IMR-90 (cell line): ENCODE measurements at regions not wholly inside any gene's neighbourhood (a gene's known extent, or its start where the extent isn't known, plus 50 kb on each side); places are given as distances from the start of the nearest gene placed in this dataset.

ENCODE experiments used
- ATAC-seq: fragments of 200-7000 bp; cut with Tn5 transposase; 2 replicates; pipeline ENCODE4 v1.9.1; 2020; ENCODE audit warnings: low read depth, mild to moderate bottlenecking, moderate library complexity
- BruUV-seq: library from RNA; stranded (reverse); fragments of 400-500 nt; replicated peaks from 2 replicates; lab custom pipeline; 2021; lab: Mats Ljungman, UMichigan
- CTCF ChIA-PET: fragments of 300-600 bp; formaldehyde crosslinking; extraction: SDS; loops from one replicate; lab custom pipeline; 2021; ENCODE audit warnings: antibody characterized with exemption; lab: Yijun Ruan, JAX
- POLR2A ChIA-PET: fragments of 300-600 bp; sonication (Branson Sonifier 250); formaldehyde crosslinking; loops from one replicate; lab custom pipeline; 2022; ENCODE audit warnings: antibody characterized with exemption; ENCODE audit not compliant: unreplicated experiment; lab: Charles Lee
- DNase-seq: peaks from one replicate; pipeline ENCODE4 v3.0.0; 2013
- H2AFZ ChIP-seq: replicated peaks from 2 replicates; pipeline ENCODE3; 2013; ENCODE audit warnings: low read length, mild to moderate bottlenecking; ENCODE audit not compliant: poor library complexity
- H2AK5ac ChIP-seq: 2 replicates; pipeline ENCODE4 v1.6.1; 2013; ENCODE audit warnings: low read depth, low read length, inconsistent platforms
- H2AK9ac ChIP-seq: replicated peaks from 2 replicates; pipeline ENCODE3; 2013; ENCODE audit warnings: mild to moderate bottlenecking, low read depth, low read length, moderate library complexity; ENCODE audit not compliant: poor library complexity
- H2BK120ac ChIP-seq: 2 replicates; pipeline ENCODE4 v1.6.1; 2013; ENCODE audit warnings: low read depth, low read length, inconsistent platforms
- H2BK15ac ChIP-seq: 3 replicates; pipeline ENCODE4 v1.6.1; 2013; ENCODE audit warnings: low read depth, low read length, inconsistent platforms
- H2BK20ac ChIP-seq: 2 replicates; pipeline ENCODE4 v1.6.1; 2013; ENCODE audit warnings: low read depth, mild to moderate bottlenecking, inconsistent platforms, low read length, moderate library complexity
- H2BK5ac ChIP-seq: 2 replicates; pipeline ENCODE4 v1.6.1; 2013; ENCODE audit warnings: mild to moderate bottlenecking, low read depth, low read length, inconsistent platforms; ENCODE audit not compliant: poor library complexity, severe bottlenecking
- H3K14ac ChIP-seq: replicated peaks from 2 replicates; pipeline ENCODE4 v1.6.1; 2013; ENCODE audit warnings: low read depth, low read length, inconsistent platforms
- H3K18ac ChIP-seq: 2 replicates; pipeline ENCODE4 v1.6.1; 2013; ENCODE audit warnings: low read depth, low read length, control low read depth
- H3K23ac ChIP-seq: 2 replicates; pipeline ENCODE4 v1.6.1; 2013; ENCODE audit warnings: low read depth, low read length, inconsistent platforms
- H3K27ac ChIP-seq: 2 replicates; pipeline ENCODE4 v1.5.1; 2013; ENCODE audit warnings: mild to moderate bottlenecking, control low read depth, low read length; ENCODE audit not compliant: insufficient read depth
- H3K27me3 ChIP-seq: 2 replicates; pipeline ENCODE4 v1.6.1; 2013; ENCODE audit warnings: low read length; ENCODE audit not compliant: control insufficient read depth, insufficient read depth
- H3K36me3 ChIP-seq: 2 replicates; pipeline ENCODE4 v1.6.1; 2013; ENCODE audit warnings: low read length, mixed read lengths; ENCODE audit not compliant: control insufficient read depth, insufficient read depth
- H3K4ac ChIP-seq: 2 replicates; pipeline ENCODE4 v1.6.1; 2013; ENCODE audit warnings: low read depth, low read length, inconsistent platforms
- H3K4me1 ChIP-seq: 2 replicates; pipeline ENCODE4 v1.6.1; 2013; ENCODE audit warnings: low read length, mixed read lengths; ENCODE audit not compliant: control insufficient read depth, insufficient read depth
- H3K4me2 ChIP-seq: 2 replicates; pipeline ENCODE4 v1.6.1; 2013; ENCODE audit warnings: low read depth, mild to moderate bottlenecking, control low read depth, low read length, moderate library complexity
- H3K4me3 ChIP-seq: 2 replicates; pipeline ENCODE4 v1.5.1; 2013; ENCODE audit warnings: low read depth, mild to moderate bottlenecking, control low read depth, low read length, moderate library complexity; ENCODE audit not compliant: insufficient read depth
- H3K56ac ChIP-seq: 2 replicates; pipeline ENCODE4 v1.6.1; 2013; ENCODE audit warnings: low read length, inconsistent platforms; ENCODE audit not compliant: insufficient read depth; ENCODE audit errors: extremely low read depth
- H3K79me1 ChIP-seq, 2 experiments: 2 replicates each; pipeline ENCODE4 v1.6.1; 2013; ENCODE audit warnings: low read length in 2 of 2, inconsistent platforms in 1 of 2, low read depth in 1 of 2
- H3K9ac ChIP-seq: 2 replicates; pipeline ENCODE4 v1.6.1; 2013; ENCODE audit warnings: low read depth, low read length, control low read depth
- H3K9me1 ChIP-seq: 2 replicates; pipeline ENCODE4 v1.6.1; 2013; ENCODE audit warnings: low read length, inconsistent platforms; ENCODE audit not compliant: insufficient read depth
- H3K9me3 ChIP-seq: 2 replicates; pipeline ENCODE4 v1.6.1; 2013; ENCODE audit warnings: low read length; ENCODE audit not compliant: control insufficient read depth, insufficient read depth
- H4K20me1 ChIP-seq: 2 replicates; pipeline ENCODE4 v1.6.1; 2013; ENCODE audit warnings: low read length, inconsistent platforms; ENCODE audit not compliant: insufficient read depth
- H4K5ac ChIP-seq: 2 replicates; pipeline ENCODE4 v1.6.1; 2013; ENCODE audit warnings: mild to moderate bottlenecking, low read depth, low read length, control low read depth
- H4K8ac ChIP-seq, 2 experiments: 2 replicates each; pipeline ENCODE4 v1.6.1; 2013; ENCODE audit warnings: low read depth in 2 of 2, low read length in 2 of 2, control low read depth in 1 of 2, inconsistent platforms in 1 of 2
- H4K91ac ChIP-seq: 2 replicates; pipeline ENCODE4 v1.6.1; 2013; ENCODE audit warnings: low read depth, low read length, inconsistent platforms; ENCODE audit not compliant: insufficient read depth
- BHLHE40 ChIP-seq: fragments of 150-350 bp; IDR thresholded peaks from 2 replicates; pipeline ENCODE4 v1.6.1; 2016; ENCODE audit warnings: mild to moderate bottlenecking, low read depth, low read length
- CEBPB ChIP-seq: IDR thresholded peaks from 2 replicates; pipeline ENCODE4 v1.6.1; 2012; ENCODE audit warnings: low read depth, low read length, improper control_type of control experiment
- CTCF ChIP-seq: conservative IDR thresholded peaks from 2 replicates; pipeline ENCODE4 v1.5.1; 2012; ENCODE audit warnings: mild to moderate bottlenecking, low read depth, low read length, improper control_type of control experiment
- ELK1 ChIP-seq: fragments of 150-350 bp; IDR thresholded peaks from 2 replicates; pipeline ENCODE4 v1.6.1; 2016; ENCODE audit warnings: low read depth, mild to moderate bottlenecking, low read length, moderate library complexity, borderline replicate concordance
- FOS ChIP-seq: fragments of 150-350 bp; IDR thresholded peaks from 2 replicates; pipeline ENCODE4 v1.6.1; 2016; ENCODE audit warnings: low read depth, low read length
- MAFK ChIP-seq: IDR thresholded peaks from 2 replicates; pipeline ENCODE4 v1.6.1; 2012; ENCODE audit warnings: low read depth, low read length, improper control_type of control experiment
- NFE2L2 ChIP-seq: fragments of 150-350 bp; IDR thresholded peaks from 2 replicates; pipeline ENCODE4 v1.6.1; 2016; ENCODE audit warnings: low read depth, mild to moderate bottlenecking, low read length
- POLR2A ChIP-seq: IDR thresholded peaks from 2 replicates; pipeline ENCODE4 v1.6.1; 2012; ENCODE audit warnings: mild to moderate bottlenecking, low read depth, low read length
- RAD21 ChIP-seq: IDR thresholded peaks from 2 replicates; pipeline ENCODE4 v1.6.1; 2012; ENCODE audit warnings: low read length, improper control_type of control experiment
- SMC3 ChIP-seq: fragments of 150-350 bp; IDR thresholded peaks from 2 replicates; pipeline ENCODE4 v1.6.1; 2016; ENCODE audit warnings: low read depth, mild to moderate bottlenecking, antibody characterized with exemption, low read length, moderate library complexity
- USF2 ChIP-seq: fragments of 150-350 bp; IDR thresholded peaks from 2 replicates; pipeline ENCODE4 v1.6.1; 2017; ENCODE audit warnings: mild to moderate bottlenecking, antibody characterized with exemption, low read length, low read depth
- WGBS, 2 experiments: methylation state at CpG; one replicate each; pipeline versions ENCODE4 v1.1.5 to v1.1.7; 2013; ENCODE audit warnings: missing lambda C conversion rate in 2 of 2; ENCODE audit not compliant: insufficient read length in 1 of 2; ENCODE audit errors: extremely low coverage in 2 of 2; 5-methylcytosine and 5-hydroxymethylcytosine counted together
- dilution Hi-C: fragments of 300-500 bp; cut with HindIII; formaldehyde crosslinking; loops from one replicate; pipeline ENCODE4 v1.14.3; 2018; ENCODE audit warnings: low sequenced_read_pairs; ENCODE audit not compliant: unreplicated experiment
- in situ Hi-C: fragments of 300-500 bp; cut with MboI; formaldehyde crosslinking; loops from 3 replicates; pipeline ENCODE4 v1.14.3; 2019; ENCODE audit warnings: low sequenced_read_pairs, inconsistent platforms, mixed read lengths
- intact Hi-C: fragments of 100-400 bp; cut with micrococcal nuclease; formaldehyde crosslinking; loops from 2 replicates; pipeline ENCODE4 v1.10.0; 2022

GRCh38 chr21:28068455-28069358, 924.0 kb downstream of the LTN1 start:
- ATAC-seq (peak; percentile 14; the same call in 1 of the 2 replicates), DNase-seq (no peak)
- Histone ChIP-seq H3K9me1 (peaks cover 3% of the 10 kb centered on the region; the same call in 1 of the 2 replicates), H3K18ac (peak overlapping the region; percentile 94), H3K27me3 (no peaks in the 10 kb centered on the region), H3K4me2 (peak overlapping the region; percentile 43), H2AK5ac (peak overlapping the region; percentile 9; the same call in 1 of the 2 replicates), H2BK120ac (peak overlapping the region; percentile 83), H3K56ac (peak overlapping the region; percentile 45; the same call in 1 of the 2 replicates), H2AK9ac (no peak overlapping the region), H4K91ac (peak overlapping the region; percentile 94), H2BK20ac (peak overlapping the region; percentile 90), H4K5ac (peak overlapping the region; percentile 74), H3K36me3 (no peaks in the 10 kb centered on the region), H3K4me1 (peaks cover 8% of the 10 kb centered on the region), H2AFZ (peak overlapping the region; percentile 29), H3K14ac (peak overlapping the region; percentile 96), H3K27ac (peak overlapping the region; percentile 71; the same call in 1 of the 2 replicates), H3K23ac (peak overlapping the region; percentile 85), H3K79me1 (no peaks in the 10 kb centered on the region), H4K20me1 (no peaks in the 10 kb centered on the region), H2BK15ac (peak overlapping the region; percentile 30; the same call in 1 of the 3 replicates), H3K9me3 (peaks cover 4% of the 10 kb centered on the region; the same call in 1 of the 2 replicates), H4K8ac (peak overlapping the region; percentile 17 to 67; a peak in 3 of 4 replicates), H3K4ac (peak overlapping the region; percentile 84), H3K9ac (no peak overlapping the region), H2BK5ac (peak overlapping the region; percentile 80), H3K4me3 (no peak overlapping the region)
- intact Hi-C loops (loop anchor here (5.0 to 10.0 kb wide), 5 partner anchors 46 to 504 kb away; no protein-coding TSS in a partner anchor), dilution Hi-C loops (no loop called here), in situ Hi-C loops (loop anchor here (25.0 kb wide), 2 partner anchors 669 to 869 kb away; no protein-coding TSS in a partner anchor)
- WGBS, 2 experiments, result no CpG with 5 or more reads among the region's 4 CpGs
- ChIA-PET CTCF (no interaction called here), POLR2A (no interaction called here)
- BruUV-seq, result no TSS peak
- TF ChIP-seq CTCF (no peak), MAFK (no peak), POLR2A (no peak), USF2 (no peak), SMC3 (no peak), CEBPB (peak; percentile 50), FOS (no peak), RAD21 (no peak), BHLHE40 (no peak), NFE2L2 (peak; percentile 39; the same call in 1 of the 2 replicates), ELK1 (no peak)
